KMS-11 (cell line): ENCODE measurements at regions not wholly inside any gene's neighbourhood (a gene's known extent, or its start where the extent isn't known, plus 50 kb on each side); places are given as distances from the start of the nearest gene placed in this dataset.

ENCODE experiments used
- H2AFZ ChIP-seq: fragments of 200-600 bp; sonication (generic); 2 replicates; pipeline ENCODE4 v1.6.1; 2016; ENCODE audit warnings: antibody characterized with exemption, mixed run types, low read depth
- H3K27ac ChIP-seq: fragments of 200-600 bp; sonication (generic); 2 replicates; pipeline ENCODE4 v1.6.1; 2016; ENCODE audit warnings: mild to moderate bottlenecking, mixed run types
- H3K27me3 ChIP-seq: fragments of 200-600 bp; sonication (generic); 2 replicates; pipeline ENCODE4 v1.6.1; 2017; ENCODE audit warnings: mild to moderate bottlenecking, low read depth, mixed run types, moderate library complexity; ENCODE audit not compliant: insufficient read depth
- H3K36me3 ChIP-seq: fragments of 200-600 bp; sonication (generic); 2 replicates; pipeline ENCODE4 v1.6.1; 2017; ENCODE audit warnings: mild to moderate bottlenecking, mixed run types; ENCODE audit not compliant: insufficient read depth
- H3K4me1 ChIP-seq: fragments of 200-600 bp; sonication (generic); 2 replicates; pipeline ENCODE4 v1.6.1; 2016; ENCODE audit warnings: mild to moderate bottlenecking, low read depth, mixed run types; ENCODE audit not compliant: poor library complexity, severe bottlenecking
- H3K4me2 ChIP-seq: fragments of 200-600 bp; sonication (generic); 2 replicates; pipeline ENCODE4 v1.7.0; 2016; ENCODE audit warnings: mild to moderate bottlenecking, mixed run types
- H3K4me3 ChIP-seq: fragments of 200-600 bp; sonication (generic); IDR thresholded peaks from 2 replicates; pipeline ENCODE4 v1.6.1; 2017; ENCODE audit warnings: low read depth, low read length, mixed read lengths; ENCODE audit not compliant: insufficient read depth
- H3K79me2 ChIP-seq: fragments of 200-600 bp; sonication (generic); 2 replicates; pipeline ENCODE4 v1.6.1; 2016; ENCODE audit warnings: low read depth, mixed run types; ENCODE audit not compliant: insufficient read depth
- H3K9ac ChIP-seq: fragments of 200-600 bp; sonication (generic); 2 replicates; pipeline ENCODE4 v1.6.1; 2016; ENCODE audit warnings: mild to moderate bottlenecking, mixed run types
- H4K20me1 ChIP-seq: fragments of 200-600 bp; sonication (generic); 2 replicates; pipeline ENCODE4 v1.6.1; 2016; ENCODE audit warnings: mild to moderate bottlenecking, mixed run types; ENCODE audit not compliant: insufficient read depth
- CTCF ChIP-seq: fragments of 200-600 bp; sonication (generic); conservative IDR thresholded peaks from 2 replicates; pipeline ENCODE4 v1.6.1; 2017; ENCODE audit warnings: low read depth, mild to moderate bottlenecking, antibody characterized with exemption, low read length, moderate library complexity, mixed read lengths

GRCh38 chr16:86343796-86344585, 166.3 kb upstream of the FOXF1 start:
- Histone ChIP-seq H3K4me3 (no peak overlapping the region), H3K4me1 (no peaks in the 10 kb centered on the region), H4K20me1 (no peaks in the 10 kb centered on the region), H2AFZ (no peak overlapping the region), H3K27ac (no peak overlapping the region), H3K36me3 (no peaks in the 10 kb centered on the region), H3K4me2 (no peak overlapping the region), H3K79me2 (no peaks in the 10 kb centered on the region), H3K9ac (no peak overlapping the region), H3K27me3 (peaks cover 17% of the 10 kb centered on the region; the same call in 1 of the 2 replicates)
- no peak for TF ChIP-seq CTCF

GRCh38 chr16:86344586-86344871, 165.8 kb upstream of the FOXF1 start:
- no peak overlapping the region for H3K4me2 ChIP-seq
- no peaks in the 10 kb centered on the region for H3K79me2 ChIP-seq
- H3K9ac ChIP-seq, result no peak overlapping the region
- no peak overlapping the region for H3K27ac ChIP-seq
- H3K4me1 ChIP-seq, result no peaks in the 10 kb centered on the region
- no peak overlapping the region for H2AFZ ChIP-seq
- no peaks in the 10 kb centered on the region for H4K20me1 ChIP-seq
- H3K4me3 ChIP-seq, result no peak overlapping the region
- peaks cover 17% of the 10 kb centered on the region; the same call in 1 of the 2 replicates for H3K27me3 ChIP-seq
- no peaks in the 10 kb centered on the region for H3K36me3 ChIP-seq
- no peak for TF ChIP-seq CTCF

GRCh38 chr16:86344881-86345280, 165.4 kb upstream of the FOXF1 start:
- H4K20me1 ChIP-seq, result no peaks in the 10 kb centered on the region
- no peaks in the 10 kb centered on the region for H3K79me2 ChIP-seq
- no peak for TF ChIP-seq CTCF
- H3K4me2 ChIP-seq, result no peak overlapping the region
- H3K27me3 ChIP-seq, result peaks cover 17% of the 10 kb centered on the region; the same call in 1 of the 2 replicates
- H3K36me3 ChIP-seq, result no peaks in the 10 kb centered on the region
- H3K9ac ChIP-seq, result no peak overlapping the region
- H2AFZ ChIP-seq, result no peak overlapping the region
- no peaks in the 10 kb centered on the region for H3K4me1 ChIP-seq
- H3K4me3 ChIP-seq, result no peak overlapping the region
- H3K27ac ChIP-seq, result no peak overlapping the region

GRCh38 chr16:86345516-86345915, 164.8 kb upstream of the FOXF1 start:
- Histone ChIP-seq H3K27me3 (peaks cover 14% of the 10 kb centered on the region; the same call in 1 of the 2 replicates), H3K9ac (no peak overlapping the region), H3K79me2 (no peaks in the 10 kb centered on the region), H3K4me1 (no peaks in the 10 kb centered on the region), H4K20me1 (no peaks in the 10 kb centered on the region), H3K36me3 (no peaks in the 10 kb centered on the region), H2AFZ (no peak overlapping the region), H3K27ac (no peak overlapping the region), H3K4me2 (no peak overlapping the region), H3K4me3 (no peak overlapping the region)
- TF ChIP-seq CTCF, result no peak
